Osteocyte (in vitro differentiated cells): ENCODE measurements at regions not wholly inside any gene's neighbourhood (a gene's known extent, or its start where the extent isn't known, plus 50 kb on each side); places are given as distances from the start of the nearest gene placed in this dataset.

ENCODE experiments used
- DNase-seq: peaks from one replicate; pipeline ENCODE4 v3.0.0; 2021; ENCODE audit warnings: mixed read lengths; ENCODE audit not compliant: unreplicated experiment; ENCODE audit errors: extremely low spot score
- H3K27ac Mint-ChIP-seq: one replicate; pipeline ENCODE4 v1.8.0; 2021; ENCODE audit warnings: mild to moderate bottlenecking, mixed read lengths; ENCODE audit not compliant: unreplicated experiment
- H3K27me3 Mint-ChIP-seq: one replicate; pipeline ENCODE4 v1.8.0; 2021; ENCODE audit warnings: mixed read lengths; ENCODE audit not compliant: unreplicated experiment
- H3K36me3 Mint-ChIP-seq: one replicate; pipeline ENCODE4 v1.8.0; 2021; ENCODE audit warnings: mixed read lengths; ENCODE audit not compliant: unreplicated experiment
- H3K4me1 Mint-ChIP-seq: one replicate; pipeline ENCODE4 v1.8.0; 2021; ENCODE audit warnings: mixed read lengths; ENCODE audit not compliant: unreplicated experiment
- H3K4me3 Mint-ChIP-seq: one replicate; pipeline ENCODE4 v1.8.0; 2021; ENCODE audit warnings: mild to moderate bottlenecking, moderate library complexity, mixed read lengths; ENCODE audit not compliant: unreplicated experiment
- H3K9me3 Mint-ChIP-seq: one replicate; pipeline ENCODE4 v1.8.0; 2021; ENCODE audit warnings: mixed read lengths; ENCODE audit not compliant: unreplicated experiment
- CTCF ChIP-seq: fragments of 200-600 bp; sonication (generic); IDR thresholded peaks from 2 replicates; pipeline ENCODE4 v1.5.0; 2021; ENCODE audit warnings: antibody characterized with exemption, mild to moderate bottlenecking, moderate library complexity

GRCh38 chr11:16685914-16686313 lies 52.5 kb upstream of the C11orf58 start:
- Mint-ChIP-seq H3K4me3 (no peak overlapping the region), H3K4me1 (no peaks in the 10 kb centered on the region), H3K27me3 (peaks cover 21% of the 10 kb centered on the region), H3K9me3 (no peaks in the 10 kb centered on the region), H3K27ac (no peak overlapping the region), H3K36me3 (no peaks in the 10 kb centered on the region)
- TF ChIP-seq CTCF = no peak
- DNase-seq = no peak

- Mint-ChIP-seq H3K9me3 (peaks cover 17% of the 10 kb centered on the region), H3K4me3 (no peak overlapping the region), H3K27me3 (peaks cover 27% of the 10 kb centered on the region), H3K27ac (no peak overlapping the region), H3K4me1 (no peaks in the 10 kb centered on the region), H3K36me3 (no peaks in the 10 kb centered on the region)
- DNase-seq = no peak
- TF ChIP-seq CTCF = no peak
Observed at GRCh38 chr11:16678466-16679116, 59.9 kb upstream of the C11orf58 start.

GRCh38 chr11:16669799-16670415 lies 68.5 kb upstream of the C11orf58 start:
- H3K4me1 Mint-ChIP-seq = peaks cover 7% of the 10 kb centered on the region
- DNase-seq = no peak
- H3K9me3 Mint-ChIP-seq = peaks cover 24% of the 10 kb centered on the region
- no peak overlapping the region for H3K27ac Mint-ChIP-seq
- TF ChIP-seq CTCF = no peak
- H3K27me3 Mint-ChIP-seq = no peaks in the 10 kb centered on the region
- H3K4me3 Mint-ChIP-seq = no peak overlapping the region
- no peaks in the 10 kb centered on the region for H3K36me3 Mint-ChIP-seq

GRCh38 chr11:16632295-16633200 lies 105.9 kb upstream of the C11orf58 start:
- H3K9me3 Mint-ChIP-seq = peaks cover 7% of the 10 kb centered on the region
- H3K36me3 Mint-ChIP-seq = no peaks in the 10 kb centered on the region
- DNase-seq = no peak
- no peak overlapping the region for H3K4me3 Mint-ChIP-seq
- H3K27me3 Mint-ChIP-seq = peaks cover 30% of the 10 kb centered on the region
- H3K4me1 Mint-ChIP-seq = no peaks in the 10 kb centered on the region
- H3K27ac Mint-ChIP-seq = no peak overlapping the region
- peak; percentile 53 for TF ChIP-seq CTCF

GRCh38 chr11:16630651-16631050 lies 107.8 kb upstream of the C11orf58 start:
- no peak for TF ChIP-seq CTCF
- H3K36me3 Mint-ChIP-seq = no peaks in the 10 kb centered on the region
- DNase-seq = no peak
- H3K27me3 Mint-ChIP-seq = peaks cover 33% of the 10 kb centered on the region
- H3K4me1 Mint-ChIP-seq = no peaks in the 10 kb centered on the region
- H3K27ac Mint-ChIP-seq = no peak overlapping the region
- no peak overlapping the region for H3K4me3 Mint-ChIP-seq
- H3K9me3 Mint-ChIP-seq = peaks cover 7% of the 10 kb centered on the region
